H1 (cell line): ENCODE measurements at regions not wholly inside any gene's neighbourhood (a gene's known extent, or its start where the extent isn't known, plus 50 kb on each side); places are given as distances from the start of the nearest gene placed in this dataset.
A peak's percentile ranks its signal among the peaks of the same experiment; 100 is the strongest.

Experiments
- NRF1 ChIP-seq: IDR thresholded peaks from 2 replicates; pipeline ENCODE4 v1.6.1; 2011; ENCODE audit warnings: mild to moderate bottlenecking, low read depth, low read length, improper control_type of control experiment
- TF ChIP-seq, protein P1 (sequence below): fragments of 300-600 bp; sonication (generic); IDR thresholded peaks from 2 replicates; pipeline ENCODE4 v1.7.1; 2012; ENCODE audit warnings: low read length, moderate library complexity, mild to moderate bottlenecking, inconsistent platforms; ENCODE audit not compliant: insufficient replicate concordance

- TF ChIP-seq, protein P1, sequence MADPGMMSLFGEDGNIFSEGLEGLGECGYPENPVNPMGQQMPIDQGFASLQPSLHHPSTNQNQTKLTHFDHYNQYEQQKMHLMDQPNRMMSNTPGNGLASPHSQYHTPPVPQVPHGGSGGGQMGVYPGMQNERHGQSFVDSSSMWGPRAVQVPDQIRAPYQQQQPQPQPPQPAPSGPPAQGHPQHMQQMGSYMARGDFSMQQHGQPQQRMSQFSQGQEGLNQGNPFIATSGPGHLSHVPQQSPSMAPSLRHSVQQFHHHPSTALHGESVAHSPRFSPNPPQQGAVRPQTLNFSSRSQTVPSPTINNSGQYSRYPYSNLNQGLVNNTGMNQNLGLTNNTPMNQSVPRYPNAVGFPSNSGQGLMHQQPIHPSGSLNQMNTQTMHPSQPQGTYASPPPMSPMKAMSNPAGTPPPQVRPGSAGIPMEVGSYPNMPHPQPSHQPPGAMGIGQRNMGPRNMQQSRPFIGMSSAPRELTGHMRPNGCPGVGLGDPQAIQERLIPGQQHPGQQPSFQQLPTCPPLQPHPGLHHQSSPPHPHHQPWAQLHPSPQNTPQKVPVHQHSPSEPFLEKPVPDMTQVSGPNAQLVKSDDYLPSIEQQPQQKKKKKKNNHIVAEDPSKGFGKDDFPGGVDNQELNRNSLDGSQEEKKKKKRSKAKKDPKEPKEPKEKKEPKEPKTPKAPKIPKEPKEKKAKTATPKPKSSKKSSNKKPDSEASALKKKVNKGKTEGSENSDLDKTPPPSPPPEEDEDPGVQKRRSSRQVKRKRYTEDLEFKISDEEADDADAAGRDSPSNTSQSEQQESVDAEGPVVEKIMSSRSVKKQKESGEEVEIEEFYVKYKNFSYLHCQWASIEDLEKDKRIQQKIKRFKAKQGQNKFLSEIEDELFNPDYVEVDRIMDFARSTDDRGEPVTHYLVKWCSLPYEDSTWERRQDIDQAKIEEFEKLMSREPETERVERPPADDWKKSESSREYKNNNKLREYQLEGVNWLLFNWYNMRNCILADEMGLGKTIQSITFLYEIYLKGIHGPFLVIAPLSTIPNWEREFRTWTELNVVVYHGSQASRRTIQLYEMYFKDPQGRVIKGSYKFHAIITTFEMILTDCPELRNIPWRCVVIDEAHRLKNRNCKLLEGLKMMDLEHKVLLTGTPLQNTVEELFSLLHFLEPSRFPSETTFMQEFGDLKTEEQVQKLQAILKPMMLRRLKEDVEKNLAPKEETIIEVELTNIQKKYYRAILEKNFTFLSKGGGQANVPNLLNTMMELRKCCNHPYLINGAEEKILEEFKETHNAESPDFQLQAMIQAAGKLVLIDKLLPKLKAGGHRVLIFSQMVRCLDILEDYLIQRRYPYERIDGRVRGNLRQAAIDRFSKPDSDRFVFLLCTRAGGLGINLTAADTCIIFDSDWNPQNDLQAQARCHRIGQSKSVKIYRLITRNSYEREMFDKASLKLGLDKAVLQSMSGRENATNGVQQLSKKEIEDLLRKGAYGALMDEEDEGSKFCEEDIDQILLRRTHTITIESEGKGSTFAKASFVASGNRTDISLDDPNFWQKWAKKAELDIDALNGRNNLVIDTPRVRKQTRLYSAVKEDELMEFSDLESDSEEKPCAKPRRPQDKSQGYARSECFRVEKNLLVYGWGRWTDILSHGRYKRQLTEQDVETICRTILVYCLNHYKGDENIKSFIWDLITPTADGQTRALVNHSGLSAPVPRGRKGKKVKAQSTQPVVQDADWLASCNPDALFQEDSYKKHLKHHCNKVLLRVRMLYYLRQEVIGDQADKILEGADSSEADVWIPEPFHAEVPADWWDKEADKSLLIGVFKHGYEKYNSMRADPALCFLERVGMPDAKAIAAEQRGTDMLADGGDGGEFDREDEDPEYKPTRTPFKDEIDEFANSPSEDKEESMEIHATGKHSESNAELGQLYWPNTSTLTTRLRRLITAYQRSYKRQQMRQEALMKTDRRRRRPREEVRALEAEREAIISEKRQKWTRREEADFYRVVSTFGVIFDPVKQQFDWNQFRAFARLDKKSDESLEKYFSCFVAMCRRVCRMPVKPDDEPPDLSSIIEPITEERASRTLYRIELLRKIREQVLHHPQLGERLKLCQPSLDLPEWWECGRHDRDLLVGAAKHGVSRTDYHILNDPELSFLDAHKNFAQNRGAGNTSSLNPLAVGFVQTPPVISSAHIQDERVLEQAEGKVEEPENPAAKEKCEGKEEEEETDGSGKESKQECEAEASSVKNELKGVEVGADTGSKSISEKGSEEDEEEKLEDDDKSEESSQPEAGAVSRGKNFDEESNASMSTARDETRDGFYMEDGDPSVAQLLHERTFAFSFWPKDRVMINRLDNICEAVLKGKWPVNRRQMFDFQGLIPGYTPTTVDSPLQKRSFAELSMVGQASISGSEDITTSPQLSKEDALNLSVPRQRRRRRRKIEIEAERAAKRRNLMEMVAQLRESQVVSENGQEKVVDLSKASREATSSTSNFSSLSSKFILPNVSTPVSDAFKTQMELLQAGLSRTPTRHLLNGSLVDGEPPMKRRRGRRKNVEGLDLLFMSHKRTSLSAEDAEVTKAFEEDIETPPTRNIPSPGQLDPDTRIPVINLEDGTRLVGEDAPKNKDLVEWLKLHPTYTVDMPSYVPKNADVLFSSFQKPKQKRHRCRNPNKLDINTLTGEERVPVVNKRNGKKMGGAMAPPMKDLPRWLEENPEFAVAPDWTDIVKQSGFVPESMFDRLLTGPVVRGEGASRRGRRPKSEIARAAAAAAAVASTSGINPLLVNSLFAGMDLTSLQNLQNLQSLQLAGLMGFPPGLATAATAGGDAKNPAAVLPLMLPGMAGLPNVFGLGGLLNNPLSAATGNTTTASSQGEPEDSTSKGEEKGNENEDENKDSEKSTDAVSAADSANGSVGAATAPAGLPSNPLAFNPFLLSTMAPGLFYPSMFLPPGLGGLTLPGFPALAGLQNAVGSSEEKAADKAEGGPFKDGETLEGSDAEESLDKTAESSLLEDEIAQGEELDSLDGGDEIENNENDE = peak; percentile 44
- TF ChIP-seq NRF1 = no peak
Measured at GRCh38 chr4:161197912-161198311, 965.9 kb downstream of the FSTL5 start (continued).
